IgD-negative memory B cell (primary cell): ENCODE measurements at regions not wholly inside any gene's neighbourhood (a gene's known extent, or its start where the extent isn't known, plus 50 kb on each side); places are given as distances from the start of the nearest gene placed in this dataset.
"Not testable (repeated sequence)": the region's sequence is repeated elsewhere in the genome, so short reads cannot be mapped to it uniquely, and the experiment has no call there.

Experiments
- H3K27ac Mint-ChIP-seq, 3 donors: one replicate each; pipeline ENCODE4 v1.8.0; 2020 to 2022; ENCODE audit warnings: mild to moderate bottlenecking in 3 of 3, mixed read lengths in 3 of 3, moderate library complexity in 1 of 3
- H3K27me3 Mint-ChIP-seq: one replicate; pipeline ENCODE4 v1.8.0; 2021; ENCODE audit warnings: mixed read lengths
- H3K36me3 Mint-ChIP-seq: one replicate; pipeline ENCODE4 v1.8.0; 2020; ENCODE audit warnings: mild to moderate bottlenecking, mixed read lengths
- H3K4me1 Mint-ChIP-seq, 3 donors: one replicate each; pipeline ENCODE4 v1.8.0; 2020 to 2022; ENCODE audit warnings: mixed read lengths in 3 of 3, mild to moderate bottlenecking in 1 of 3
- H3K4me3 Mint-ChIP-seq, 4 donors: one replicate each; pipeline ENCODE4 v1.8.0; 2020 to 2022; ENCODE audit warnings: mild to moderate bottlenecking in 4 of 4, mixed read lengths in 4 of 4, moderate library complexity in 3 of 4
- H3K9me3 Mint-ChIP-seq, 3 donors: one replicate each; pipeline ENCODE4 v1.8.0; 2020 to 2021; ENCODE audit warnings: mixed read lengths in 3 of 3, mild to moderate bottlenecking in 1 of 3

DNA sequence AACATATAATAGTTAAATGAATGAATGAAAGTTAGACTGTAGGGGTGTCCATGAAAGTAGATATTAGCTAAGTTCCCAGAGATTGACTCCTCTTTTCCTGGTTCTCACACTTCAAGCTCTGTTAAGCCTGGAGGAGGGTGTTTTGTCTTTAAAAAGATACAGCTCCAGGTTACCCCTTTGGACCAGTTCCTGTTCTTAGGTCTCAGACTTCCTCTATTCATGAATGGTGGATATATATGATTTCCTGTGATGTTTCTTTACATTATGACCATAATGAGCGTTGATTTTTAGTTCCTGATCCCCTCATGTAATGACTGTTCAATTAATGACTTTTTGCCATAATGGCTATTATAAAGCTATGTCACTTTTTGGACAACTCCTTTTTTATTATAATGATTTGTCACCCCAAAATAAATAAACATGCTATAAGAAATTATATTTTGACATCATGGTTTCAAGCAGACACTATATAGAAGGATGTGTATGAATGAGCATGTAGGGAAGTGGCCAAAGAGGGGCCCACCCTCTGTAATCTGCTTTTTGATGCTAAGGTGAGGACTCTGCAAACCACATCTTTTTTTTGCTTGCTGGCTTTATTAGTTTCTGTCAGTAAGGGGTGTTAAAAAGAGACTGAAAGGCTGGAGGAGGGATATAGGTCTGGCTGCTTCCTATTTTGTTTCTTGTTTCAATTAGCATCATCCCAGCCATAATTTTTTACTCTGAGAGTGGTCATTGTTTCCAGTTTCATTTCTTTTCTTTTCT is 115.2 kb downstream of the FAM72B start:
- H3K36me3 Mint-ChIP-seq, H3K27me3 Mint-ChIP-seq, H3K9me3 Mint-ChIP-seq, H3K4me3 Mint-ChIP-seq, H3K27ac Mint-ChIP-seq, H3K4me1 Mint-ChIP-seq: not testable (repeated sequence)

DNA sequence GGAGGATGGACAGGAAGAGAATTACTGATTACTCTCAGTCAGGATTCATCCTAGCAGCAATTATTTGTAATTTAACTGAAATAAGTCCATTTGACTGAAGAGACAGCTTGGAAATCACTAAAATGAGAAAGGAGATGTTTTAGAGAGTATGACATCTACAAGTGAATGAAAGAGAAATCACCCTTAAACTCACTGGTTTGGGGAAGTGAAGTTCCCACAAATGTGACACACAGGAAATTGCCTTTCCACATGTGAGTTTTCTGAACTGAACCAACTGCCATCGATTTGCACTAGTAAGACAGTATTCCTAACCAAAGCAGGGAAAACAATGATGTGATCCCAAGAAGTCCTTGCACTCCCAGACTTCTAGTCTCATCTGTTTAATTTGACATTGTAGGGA is 110.3 kb downstream of the FAM72B start:
- H3K4me1 Mint-ChIP-seq, H3K9me3 Mint-ChIP-seq, H3K36me3 Mint-ChIP-seq, H3K4me3 Mint-ChIP-seq, H3K27ac Mint-ChIP-seq, H3K27me3 Mint-ChIP-seq: not testable (repeated sequence)

DNA sequence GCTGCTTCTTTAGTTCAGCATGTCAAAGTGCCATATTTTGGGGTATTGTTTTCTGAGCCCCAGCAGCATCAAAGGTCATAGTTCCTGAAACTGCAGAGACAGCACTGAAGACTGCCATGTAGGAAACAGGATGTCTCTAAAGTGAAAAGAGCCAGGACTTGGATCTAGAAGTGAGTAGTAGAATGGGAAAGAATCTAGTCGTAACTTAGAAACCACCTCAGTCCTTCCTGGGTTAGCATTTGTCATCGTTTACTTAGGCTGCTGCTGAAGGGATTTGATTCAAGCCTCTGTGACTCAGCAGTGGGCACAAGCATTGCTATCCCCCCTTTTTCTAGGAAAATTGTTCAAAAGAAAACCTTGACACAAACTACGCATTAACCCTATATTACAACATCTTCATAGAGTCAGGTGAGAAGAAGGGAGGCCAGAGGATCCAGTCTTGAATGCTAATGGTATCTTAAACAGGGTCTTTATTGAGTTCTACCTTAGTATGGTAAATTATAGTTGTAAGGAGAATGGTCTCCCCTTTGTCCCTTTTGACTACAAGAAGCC is 108.8 kb downstream of the FAM72B start:
- not testable (repeated sequence) for H3K4me3 Mint-ChIP-seq, H3K4me1 Mint-ChIP-seq, H3K27ac Mint-ChIP-seq, H3K9me3 Mint-ChIP-seq, H3K36me3 Mint-ChIP-seq, H3K27me3 Mint-ChIP-seq

GRCh38 chr1:121076674-121077073 is 107.5 kb downstream of the FAM72B start:
- H3K27me3 Mint-ChIP-seq, H3K4me1 Mint-ChIP-seq, H3K27ac Mint-ChIP-seq, H3K36me3 Mint-ChIP-seq, H3K4me3 Mint-ChIP-seq, H3K9me3 Mint-ChIP-seq: not testable (repeated sequence)

DNA sequence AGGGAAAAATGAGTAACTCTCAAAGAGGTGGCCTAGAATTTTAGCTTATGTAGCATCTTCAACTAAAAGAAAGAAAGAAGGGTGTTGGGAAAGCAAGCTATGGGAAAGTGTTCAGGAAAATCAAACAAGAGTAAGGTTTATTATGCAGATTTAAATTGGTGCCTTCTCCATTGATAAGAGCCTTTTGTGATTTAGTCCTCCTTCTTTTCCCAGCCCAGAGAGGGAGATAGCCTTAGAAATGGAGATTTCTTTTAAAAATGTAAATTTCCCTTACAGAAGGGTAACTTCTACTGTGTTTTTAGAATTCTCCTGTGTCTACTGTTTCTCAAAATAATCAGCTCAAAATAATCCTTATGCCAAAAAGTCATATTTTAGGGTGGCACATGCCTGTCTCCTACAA is 104.5 kb downstream of the FAM72B start:
- H3K4me3 Mint-ChIP-seq, H3K27ac Mint-ChIP-seq: not testable (repeated sequence)

DNA sequence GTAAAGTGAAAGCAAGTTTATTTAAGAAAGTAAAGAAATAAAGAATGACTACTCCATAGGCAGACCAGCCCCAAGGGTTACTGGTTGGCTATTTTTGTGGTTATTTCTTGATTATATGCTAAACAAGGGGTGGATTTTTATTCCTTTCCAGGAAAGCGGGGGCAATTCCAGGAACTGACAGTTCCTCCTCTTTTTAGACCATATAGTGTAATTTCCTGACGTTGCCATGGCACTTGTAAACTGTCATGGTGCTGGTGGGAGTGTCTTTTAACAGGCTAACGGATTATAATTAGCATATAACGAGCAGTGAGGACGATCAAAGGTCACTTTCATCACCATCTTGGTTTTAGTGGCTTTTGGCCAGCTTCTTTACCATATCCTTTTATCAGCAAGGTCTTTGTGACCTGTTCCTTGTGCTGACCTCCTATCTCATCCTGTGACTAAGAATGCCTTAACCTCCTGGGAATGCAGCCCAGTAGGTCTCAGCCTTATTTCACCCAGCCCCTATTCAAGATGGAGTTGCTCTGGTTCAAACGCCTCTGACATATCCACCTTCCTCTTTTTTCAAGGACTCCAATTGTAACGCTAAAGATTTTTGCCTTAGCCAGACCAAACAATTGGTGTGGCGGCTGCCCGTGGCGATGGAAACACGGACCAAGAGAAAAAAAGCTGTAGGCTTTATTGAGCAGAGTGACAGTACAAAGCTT is 103.8 kb downstream of the FAM72B start:
- not testable (repeated sequence) for H3K9me3 Mint-ChIP-seq, H3K27me3 Mint-ChIP-seq, H3K4me1 Mint-ChIP-seq, H3K36me3 Mint-ChIP-seq, H3K27ac Mint-ChIP-seq
- H3K4me3 Mint-ChIP-seq: peak overlapping the region in 1 of 4 donors; percentile 13

More for the DNA sequence above, 104.5 kb downstream of the FAM72B start:
- not testable (repeated sequence) for H3K27me3 Mint-ChIP-seq, H3K4me1 Mint-ChIP-seq, H3K9me3 Mint-ChIP-seq, H3K36me3 Mint-ChIP-seq

DNA sequence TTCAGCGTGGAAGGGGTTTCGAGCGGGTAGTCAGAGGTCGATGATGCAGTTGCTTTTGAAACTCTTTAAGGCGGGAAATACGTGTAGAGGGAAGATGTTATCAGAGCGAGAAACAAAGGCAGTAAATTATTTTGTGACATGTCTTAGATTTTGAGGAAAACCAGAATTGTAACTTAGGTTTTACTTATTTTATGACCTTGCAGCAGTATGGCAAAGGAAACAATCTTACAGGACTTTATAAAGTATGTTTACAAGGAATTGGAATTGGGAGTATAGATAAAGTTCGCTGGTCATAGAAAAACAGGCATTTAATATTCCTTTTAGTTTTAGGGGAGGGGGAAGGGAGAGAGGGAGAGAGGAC is 103.3 kb downstream of the FAM72B start:
- H3K4me3 Mint-ChIP-seq, H3K4me1 Mint-ChIP-seq, H3K27ac Mint-ChIP-seq, H3K9me3 Mint-ChIP-seq, H3K27me3 Mint-ChIP-seq, H3K36me3 Mint-ChIP-seq: not testable (repeated sequence)

DNA sequence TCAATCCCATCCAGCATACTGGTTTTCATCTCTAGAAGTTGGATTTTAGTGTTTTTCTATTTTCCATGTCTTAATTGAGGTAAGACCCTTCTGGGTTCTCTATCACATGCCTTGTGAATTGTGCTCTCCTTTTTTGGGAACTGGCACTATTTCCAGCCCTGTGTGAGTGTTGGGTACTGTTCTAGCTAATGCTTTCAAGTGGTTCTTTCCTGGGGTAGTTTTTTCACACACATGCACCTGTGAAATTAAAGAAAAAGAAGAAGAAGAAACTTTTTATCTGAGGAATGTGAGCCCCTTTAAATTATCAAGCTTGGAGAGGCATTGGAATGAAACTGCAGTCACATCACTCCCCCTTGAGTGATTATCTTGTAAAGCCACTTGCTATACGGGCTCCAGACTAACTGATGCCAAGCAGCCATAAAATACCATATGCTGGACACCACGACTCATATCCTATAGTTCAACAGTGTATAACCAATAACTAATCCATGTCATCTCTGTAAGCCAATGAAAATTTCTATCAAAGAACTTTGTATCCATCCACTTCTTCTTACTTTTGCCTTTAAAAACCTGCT is 102.4 kb downstream of the FAM72B start:
- H3K9me3 Mint-ChIP-seq, H3K27ac Mint-ChIP-seq, H3K36me3 Mint-ChIP-seq, H3K27me3 Mint-ChIP-seq, H3K4me3 Mint-ChIP-seq, H3K4me1 Mint-ChIP-seq: not testable (repeated sequence)

DNA sequence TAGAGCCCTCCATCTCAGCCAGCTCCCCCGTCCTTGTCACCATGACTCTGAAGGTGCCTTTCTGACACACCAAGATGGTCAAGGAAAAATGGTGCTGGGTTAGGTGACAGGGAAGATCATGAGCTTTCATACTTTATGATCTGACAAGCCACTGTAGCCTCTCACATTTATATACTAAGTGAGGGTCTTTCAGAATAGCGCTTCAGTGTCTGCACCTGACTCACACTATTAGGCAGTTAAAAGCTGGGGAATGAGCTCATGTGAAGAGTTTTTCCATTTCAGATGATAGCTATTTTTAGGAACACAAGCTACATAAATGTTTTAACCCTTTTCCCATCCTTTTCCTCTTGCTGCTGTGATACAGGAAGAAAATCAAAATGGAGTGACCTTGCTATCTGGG is 101.1 kb downstream of the FAM72B start:
- H3K4me1 Mint-ChIP-seq, H3K4me3 Mint-ChIP-seq, H3K27ac Mint-ChIP-seq, H3K9me3 Mint-ChIP-seq, H3K36me3 Mint-ChIP-seq, H3K27me3 Mint-ChIP-seq: not testable (repeated sequence)

- not testable (repeated sequence) for H3K36me3 Mint-ChIP-seq, H3K4me3 Mint-ChIP-seq, H3K9me3 Mint-ChIP-seq, H3K4me1 Mint-ChIP-seq, H3K27me3 Mint-ChIP-seq, H3K27ac Mint-ChIP-seq
These were observed 97.9 kb downstream of the FAM72B start for GRCh38 chr1:121086249-121086648.

DNA sequence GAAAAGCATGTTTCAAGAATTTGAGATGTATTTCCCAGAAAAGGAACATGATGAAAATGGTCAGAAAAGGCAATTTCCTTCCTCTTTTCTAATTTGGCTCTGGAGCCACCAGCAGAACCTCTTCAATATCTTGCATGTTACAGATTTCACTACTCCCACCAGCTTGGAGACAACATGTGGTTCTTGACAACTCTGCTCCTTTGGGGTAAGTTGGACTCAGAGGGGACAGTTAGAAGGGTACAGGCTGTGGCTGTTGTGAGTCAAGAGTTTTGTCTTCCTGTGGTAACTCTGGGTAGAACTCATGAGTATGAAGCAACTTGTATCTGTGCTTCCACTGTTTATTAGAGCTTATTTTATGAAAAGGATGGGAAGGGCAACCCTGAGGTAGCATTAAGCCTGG is 96.9 kb downstream of the FAM72B start:
- H3K36me3 Mint-ChIP-seq, H3K27ac Mint-ChIP-seq, H3K4me3 Mint-ChIP-seq, H3K27me3 Mint-ChIP-seq, H3K9me3 Mint-ChIP-seq, H3K4me1 Mint-ChIP-seq: not testable (repeated sequence)

DNA sequence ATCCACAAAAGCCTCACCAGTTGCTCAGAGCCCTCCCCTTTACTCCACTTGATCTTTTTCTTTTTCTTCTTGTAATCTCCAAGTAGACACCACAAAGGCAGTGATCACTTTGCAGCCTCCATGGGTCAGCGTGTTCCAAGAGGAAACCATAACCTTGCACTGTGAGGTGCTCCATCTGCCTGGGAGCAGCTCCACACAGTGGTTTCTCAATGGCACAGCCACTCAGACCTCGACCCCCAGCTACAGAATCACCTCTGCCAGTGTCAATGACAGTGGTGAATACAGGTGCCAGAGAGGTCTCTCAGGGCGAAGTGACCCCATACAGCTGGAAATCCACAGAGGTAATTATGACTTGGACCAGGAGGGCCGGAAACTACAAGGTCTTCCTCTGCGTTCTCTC is 95.6 kb downstream of the FAM72B start:
- H3K4me1 Mint-ChIP-seq, H3K9me3 Mint-ChIP-seq, H3K4me3 Mint-ChIP-seq, H3K27me3 Mint-ChIP-seq, H3K27ac Mint-ChIP-seq, H3K36me3 Mint-ChIP-seq: not testable (repeated sequence)

- H3K9me3 Mint-ChIP-seq, H3K4me1 Mint-ChIP-seq, H3K4me3 Mint-ChIP-seq, H3K27ac Mint-ChIP-seq, H3K36me3 Mint-ChIP-seq, H3K27me3 Mint-ChIP-seq: not testable (repeated sequence)
These were observed 91.7 kb downstream of the FAM72B start for GRCh38 chr1:121092329-121092968.

DNA sequence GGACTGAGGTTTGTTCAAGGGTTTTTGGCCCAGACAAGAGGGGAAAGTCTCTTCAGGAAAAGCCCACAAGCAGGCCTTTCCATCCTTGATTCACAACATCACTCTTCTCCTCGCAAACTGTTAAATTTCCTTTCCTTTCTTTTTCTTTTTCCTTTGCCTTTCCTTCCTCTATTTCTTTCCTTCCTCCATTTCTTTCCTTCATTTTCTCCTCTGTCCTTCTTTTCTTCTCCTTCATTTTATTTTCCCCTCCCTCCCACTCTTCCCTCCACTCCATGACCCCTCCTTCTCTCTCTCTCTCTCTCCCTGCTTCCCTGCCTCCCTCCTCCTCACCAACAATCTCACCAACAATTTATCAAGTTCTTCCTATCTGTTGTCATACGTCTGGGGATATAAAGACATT is 89.1 kb downstream of the FAM72B start:
- H3K4me1 Mint-ChIP-seq, H3K4me3 Mint-ChIP-seq, H3K27me3 Mint-ChIP-seq, H3K9me3 Mint-ChIP-seq, H3K27ac Mint-ChIP-seq, H3K36me3 Mint-ChIP-seq: not testable (repeated sequence)

DNA sequence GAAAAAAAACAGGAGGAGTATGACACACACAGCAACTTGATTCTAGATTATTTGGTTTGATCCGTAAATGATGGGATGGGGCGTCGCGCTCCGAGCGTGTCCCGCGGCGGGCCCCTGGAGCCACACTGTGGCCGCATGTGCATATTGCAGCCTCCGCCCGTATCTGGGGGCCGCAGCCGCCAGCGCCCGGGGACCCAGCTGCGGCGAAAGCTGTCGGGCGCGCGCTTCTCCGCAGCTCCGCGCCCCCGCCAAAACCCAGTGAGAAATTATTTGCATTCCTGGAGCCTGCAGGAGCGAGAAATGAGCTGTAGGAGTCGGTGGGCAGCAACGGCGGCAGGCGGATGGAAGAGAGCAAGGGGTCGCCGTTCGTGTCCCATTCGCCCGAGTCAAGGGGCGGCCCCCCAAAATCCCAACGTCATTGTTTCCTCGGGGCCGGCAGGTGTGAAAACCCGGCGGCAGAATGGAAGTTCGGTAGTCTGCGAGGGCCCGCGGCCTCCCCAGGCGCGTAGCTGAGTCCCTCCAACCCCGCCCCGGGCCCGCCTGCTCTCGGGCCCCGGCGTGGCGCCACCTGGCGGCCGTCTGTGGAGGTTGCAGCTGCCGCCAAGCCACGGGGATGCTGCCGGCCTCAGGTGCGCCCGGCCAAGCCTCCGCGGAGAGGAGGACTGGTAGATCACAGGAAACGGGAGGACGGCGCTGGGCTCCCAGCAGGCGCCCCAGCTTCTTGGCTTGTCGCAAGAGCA is 86.8 kb downstream of the FAM72B start:
- not testable (repeated sequence) for H3K36me3 Mint-ChIP-seq, H3K27ac Mint-ChIP-seq, H3K4me1 Mint-ChIP-seq, H3K27me3 Mint-ChIP-seq, H3K9me3 Mint-ChIP-seq
- peak overlapping the region in 2 of 4 donors; percentile 83 to 87 for H3K4me3 Mint-ChIP-seq
